ENCODE measurements at regions not wholly inside any gene's neighbourhood (a gene's known extent, or its start where the extent isn't known, plus 50 kb on each side); places are given as distances from the start of the nearest gene placed in this dataset.

DNA sequence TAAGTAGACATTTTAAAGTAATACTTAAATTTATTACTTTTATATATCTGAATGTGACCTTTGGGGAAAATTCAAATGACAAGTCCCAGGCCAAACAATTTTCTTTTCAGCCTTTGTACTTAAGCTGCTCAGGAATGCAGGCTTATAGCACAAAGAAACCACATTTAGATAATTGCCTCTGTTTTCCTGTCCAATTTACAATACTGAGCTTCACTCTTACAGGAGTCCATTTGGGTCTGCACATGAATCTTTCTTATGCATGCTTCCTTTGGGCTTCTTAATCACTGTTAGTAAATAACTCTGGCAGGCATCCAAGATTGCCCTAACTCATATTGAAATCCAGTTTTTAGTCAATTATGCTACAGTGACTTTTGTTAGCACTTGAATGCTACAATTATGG lies 459.4 kb upstream of the TGFBR2 start:
- Histone ChIP-seq H3K4me1 (ENCODE audit: control insufficient read depth in 2 of 2, insufficient read depth in 2 of 2, low read length in 2 of 2) (no peaks in the 10 kb centered on the region), H3K27me3 (ENCODE audit: control insufficient read depth in 2 of 2, insufficient read depth in 1 of 2, low read length in 1 of 2) (no peaks in the 10 kb centered on the region), H3K27ac (ENCODE audit: low read depth in 1 of 2, low read length in 1 of 2) (no peak overlapping the region), H3K36me3 (ENCODE audit: control insufficient read depth in 2 of 2, insufficient read depth in 2 of 2, low read length in 1 of 2) (no peaks in the 10 kb centered on the region), H3K9me3 (ENCODE audit: control insufficient read depth in 2 of 2, insufficient read depth in 1 of 2, low read length in 1 of 2) (no peaks in the 10 kb centered on the region), H3K4me3 (ENCODE audit: low read length in 2 of 2) (no peak overlapping the region)
- no peak for DNase-seq (ENCODE audit: low read depth in 6 of 9, low spot score in 9 of 9)

DNA sequence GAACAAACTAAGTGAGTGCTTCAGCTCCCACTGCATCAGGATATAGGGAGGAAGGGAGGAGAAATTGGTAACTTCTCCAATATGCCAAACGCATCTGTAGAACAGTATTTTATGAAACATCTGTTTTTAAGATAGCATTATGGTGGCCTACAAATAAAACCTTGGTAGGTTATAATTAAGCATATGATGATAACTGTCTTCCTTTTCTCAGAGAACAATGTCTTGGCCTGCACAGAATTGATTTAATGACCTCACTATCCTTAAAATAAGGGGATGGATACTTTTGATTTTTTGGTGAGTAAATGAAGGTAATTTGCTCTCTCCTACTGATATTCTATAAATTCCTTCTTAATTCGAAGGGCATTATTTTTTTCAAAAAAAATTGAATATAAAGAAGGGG lies 451.5 kb upstream of the TGFBR2 start:
- no peaks in the 10 kb centered on the region for H3K9me3 ChIP-seq (ENCODE audit: control insufficient read depth in 2 of 2, insufficient read depth in 1 of 2, low read length in 1 of 2)
- 96% methylated on average over 2 of the region's 2 CpGs for WGBS
- H3K4me1 ChIP-seq (ENCODE audit: control insufficient read depth in 2 of 2, insufficient read depth in 2 of 2, low read length in 2 of 2): no peaks in the 10 kb centered on the region
- no peak overlapping the region for H3K4me3 ChIP-seq (ENCODE audit: low read length in 2 of 2)
- DNase-seq (ENCODE audit: low read depth in 6 of 9, low spot score in 9 of 9): no peak
- no peak overlapping the region for H3K27ac ChIP-seq (ENCODE audit: low read depth in 1 of 2, low read length in 1 of 2)
- no peaks in the 10 kb centered on the region for H3K36me3 ChIP-seq (ENCODE audit: control insufficient read depth in 2 of 2, insufficient read depth in 2 of 2, low read length in 1 of 2)
- H3K27me3 ChIP-seq (ENCODE audit: control insufficient read depth in 2 of 2, insufficient read depth in 1 of 2, low read length in 1 of 2): no peaks in the 10 kb centered on the region

DNA sequence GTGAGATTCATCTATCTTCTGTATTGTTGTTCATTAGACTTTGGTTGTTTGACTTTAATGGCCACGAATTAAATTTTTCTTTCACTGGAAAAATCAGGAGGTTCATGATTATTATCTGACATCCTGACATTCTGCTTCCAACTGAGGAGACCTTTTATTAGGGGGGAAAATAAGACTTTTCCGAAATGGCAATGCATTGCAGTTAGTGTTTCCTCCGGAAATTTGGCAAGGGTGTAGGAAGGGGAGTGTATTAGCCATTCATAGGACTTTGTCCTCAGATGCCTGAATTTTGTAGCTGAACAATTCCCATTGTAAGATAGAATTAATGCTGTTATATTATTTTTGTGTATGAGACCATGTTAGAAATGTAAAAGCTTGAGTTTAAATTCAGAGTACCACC lies 450.6 kb upstream of the TGFBR2 start:
- Histone ChIP-seq H3K9me3 (ENCODE audit: control insufficient read depth in 2 of 2, insufficient read depth in 1 of 2, low read length in 1 of 2) (no peaks in the 10 kb centered on the region), H3K27me3 (ENCODE audit: control insufficient read depth in 2 of 2, insufficient read depth in 1 of 2, low read length in 1 of 2) (no peaks in the 10 kb centered on the region), H3K27ac (ENCODE audit: low read depth in 1 of 2, low read length in 1 of 2) (no peak overlapping the region), H3K36me3 (ENCODE audit: control insufficient read depth in 2 of 2, insufficient read depth in 2 of 2, low read length in 1 of 2) (no peaks in the 10 kb centered on the region), H3K4me1 (ENCODE audit: control insufficient read depth in 2 of 2, insufficient read depth in 2 of 2, low read length in 2 of 2) (no peaks in the 10 kb centered on the region), H3K4me3 (ENCODE audit: low read length in 2 of 2) (no peak overlapping the region)
- WGBS: 98% methylated on average over 3 of the region's 3 CpGs
- DNase-seq (ENCODE audit: low read depth in 6 of 9, low spot score in 9 of 9): no peak

GRCh38 chr3:30156586-30157498 lies 449.6 kb upstream of the TGFBR2 start:
- no peaks in the 10 kb centered on the region for H3K27me3 ChIP-seq (ENCODE audit: control insufficient read depth in 2 of 2, insufficient read depth in 1 of 2, low read length in 1 of 2)
- H3K4me3 ChIP-seq (ENCODE audit: low read length in 2 of 2): no peak overlapping the region
- WGBS: 96% methylated on average over 4 of the region's 4 CpGs
- no peaks in the 10 kb centered on the region for H3K4me1 ChIP-seq (ENCODE audit: control insufficient read depth in 2 of 2, insufficient read depth in 2 of 2, low read length in 2 of 2)
- DNase-seq (ENCODE audit: low read depth in 6 of 9, low spot score in 9 of 9): no peak
- H3K36me3 ChIP-seq (ENCODE audit: control insufficient read depth in 2 of 2, insufficient read depth in 2 of 2, low read length in 1 of 2): no peaks in the 10 kb centered on the region
- no peaks in the 10 kb centered on the region for H3K9me3 ChIP-seq (ENCODE audit: control insufficient read depth in 2 of 2, insufficient read depth in 1 of 2, low read length in 1 of 2)
- H3K27ac ChIP-seq (ENCODE audit: low read depth in 1 of 2, low read length in 1 of 2): no peak overlapping the region

DNA sequence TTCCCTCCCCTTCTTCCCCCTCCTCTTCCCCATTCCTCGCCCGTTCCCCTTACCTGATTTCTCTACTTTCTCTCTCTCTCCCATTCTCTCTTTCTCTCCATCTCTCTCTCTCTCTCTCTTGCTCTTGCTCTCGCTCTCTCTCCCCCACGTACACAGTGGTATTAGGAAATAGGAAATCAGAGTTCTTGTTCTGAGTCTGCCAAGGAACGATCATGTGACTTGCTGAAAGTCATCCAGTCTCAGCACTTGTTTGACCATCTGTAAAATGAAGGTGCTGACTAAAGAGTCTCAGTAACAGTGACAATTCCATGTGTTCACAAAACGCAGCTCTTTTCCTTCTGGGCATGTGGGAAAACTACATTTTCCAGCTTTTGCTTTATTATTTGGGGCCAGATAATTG lies 445.0 kb upstream of the TGFBR2 start:
- Histone ChIP-seq H3K27ac (ENCODE audit: low read depth in 1 of 2, low read length in 1 of 2) (no peak overlapping the region), H3K4me3 (ENCODE audit: low read length in 2 of 2) (no peak overlapping the region)
- DNase-seq (ENCODE audit: low read depth in 6 of 9, low spot score in 9 of 9): no peak

DNA sequence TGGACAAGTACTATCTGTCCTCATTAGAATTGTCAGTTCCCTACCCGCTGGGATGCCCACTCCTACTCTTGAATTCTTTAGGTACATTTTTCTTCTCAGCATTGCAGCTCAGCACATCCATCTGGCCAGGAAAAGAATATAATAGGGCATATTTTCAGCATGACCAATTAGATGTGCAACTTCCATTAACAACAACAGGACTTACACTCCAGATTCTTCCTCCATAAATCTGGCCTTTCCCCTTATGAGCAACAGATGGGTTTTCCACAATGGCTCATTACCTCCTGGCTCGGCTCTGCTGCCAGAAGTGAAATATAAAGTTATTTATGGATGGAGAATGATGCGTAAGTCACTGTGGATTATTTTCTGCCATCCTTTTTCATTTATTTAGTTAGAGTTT lies 443.8 kb upstream of the TGFBR2 start:
- no peaks in the 10 kb centered on the region for H3K27me3 ChIP-seq (ENCODE audit: control insufficient read depth in 2 of 2, insufficient read depth in 1 of 2, low read length in 1 of 2)
- H3K9me3 ChIP-seq (ENCODE audit: control insufficient read depth in 2 of 2, insufficient read depth in 1 of 2, low read length in 1 of 2): no peaks in the 10 kb centered on the region
- no peaks in the 10 kb centered on the region for H3K36me3 ChIP-seq (ENCODE audit: control insufficient read depth in 2 of 2, insufficient read depth in 2 of 2, low read length in 1 of 2)
- no peak overlapping the region for H3K27ac ChIP-seq (ENCODE audit: low read depth in 1 of 2, low read length in 1 of 2)
- no peak for DNase-seq (ENCODE audit: low read depth in 6 of 9, low spot score in 9 of 9)
- H3K4me3 ChIP-seq (ENCODE audit: low read length in 2 of 2): no peak overlapping the region
- no peaks in the 10 kb centered on the region for H3K4me1 ChIP-seq (ENCODE audit: control insufficient read depth in 2 of 2, insufficient read depth in 2 of 2, low read length in 2 of 2)
- WGBS: 98% methylated on average over 3 of the region's 3 CpGs

More for the DNA sequence above, 445.0 kb upstream of the TGFBR2 start:
- no peaks in the 10 kb centered on the region for H3K27me3 ChIP-seq (ENCODE audit: control insufficient read depth in 2 of 2, insufficient read depth in 1 of 2, low read length in 1 of 2)
- no peaks in the 10 kb centered on the region for H3K9me3 ChIP-seq (ENCODE audit: control insufficient read depth in 2 of 2, insufficient read depth in 1 of 2, low read length in 1 of 2)
- no peaks in the 10 kb centered on the region for H3K4me1 ChIP-seq (ENCODE audit: control insufficient read depth in 2 of 2, insufficient read depth in 2 of 2, low read length in 2 of 2)
- no peaks in the 10 kb centered on the region for H3K36me3 ChIP-seq (ENCODE audit: control insufficient read depth in 2 of 2, insufficient read depth in 2 of 2, low read length in 1 of 2)
- 77% methylated on average over 6 of the region's 6 CpGs for WGBS

DNA sequence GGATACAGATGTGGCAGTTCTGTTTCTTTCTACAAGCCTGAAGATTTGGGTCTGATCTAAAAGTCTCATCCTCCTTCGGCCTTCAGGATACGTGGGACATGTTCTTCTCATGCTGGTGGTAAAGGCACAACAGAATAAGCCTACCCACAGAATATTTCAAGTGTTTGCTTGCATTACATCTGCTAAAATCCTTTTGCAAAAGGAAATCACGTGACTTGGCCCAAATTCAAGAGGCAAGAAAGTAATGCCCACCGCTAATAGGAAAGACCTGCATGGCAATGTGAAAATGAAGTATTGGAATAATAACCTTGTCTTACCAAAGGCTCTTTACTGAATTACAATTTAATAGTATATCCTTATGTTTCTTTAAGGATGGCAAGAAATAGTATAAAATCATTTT lies 439.9 kb upstream of the TGFBR2 start:
- Histone ChIP-seq H3K36me3 (ENCODE audit: control insufficient read depth in 2 of 2, insufficient read depth in 2 of 2, low read length in 1 of 2) (no peaks in the 10 kb centered on the region), H3K4me1 (ENCODE audit: control insufficient read depth in 2 of 2, insufficient read depth in 2 of 2, low read length in 2 of 2) (no peaks in the 10 kb centered on the region), H3K4me3 (ENCODE audit: low read length in 2 of 2) (no peak overlapping the region), H3K27ac (ENCODE audit: low read depth in 1 of 2, low read length in 1 of 2) (no peak overlapping the region), H3K27me3 (ENCODE audit: control insufficient read depth in 2 of 2, insufficient read depth in 1 of 2, low read length in 1 of 2) (no peaks in the 10 kb centered on the region), H3K9me3 (ENCODE audit: control insufficient read depth in 2 of 2, insufficient read depth in 1 of 2, low read length in 1 of 2) (no peaks in the 10 kb centered on the region)
- 96% methylated on average over 4 of the region's 4 CpGs for WGBS
- DNase-seq (ENCODE audit: low read depth in 6 of 9, low spot score in 9 of 9): no peak

DNA sequence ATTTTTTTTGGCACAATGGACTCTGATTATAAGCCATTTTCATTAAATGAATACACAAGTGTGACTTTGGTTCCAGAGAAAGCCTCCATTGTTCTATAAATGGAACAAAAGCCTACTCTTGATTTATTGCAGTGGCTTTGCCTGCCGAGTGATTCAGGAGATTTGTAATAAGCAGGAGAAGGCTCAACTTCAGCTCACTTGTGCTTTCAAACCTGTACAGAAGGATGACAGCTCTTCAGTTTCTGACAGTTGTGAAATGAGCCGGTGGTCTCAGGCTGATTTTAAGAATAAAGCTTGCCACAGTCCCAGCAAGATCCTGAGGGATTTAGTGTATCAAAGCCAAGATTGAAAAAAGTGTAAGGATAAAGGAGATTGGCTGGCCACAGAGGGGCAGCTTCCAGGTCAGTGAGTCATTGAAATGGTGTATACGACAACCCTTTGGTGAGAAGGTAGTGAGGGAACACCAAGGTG lies 438.8 kb upstream of the TGFBR2 start:
- 64% methylated on average over 3 of the region's 3 CpGs for WGBS
- no peaks in the 10 kb centered on the region for H3K9me3 ChIP-seq (ENCODE audit: control insufficient read depth in 2 of 2, insufficient read depth in 1 of 2, low read length in 1 of 2)
- no peak for DNase-seq (ENCODE audit: low read depth in 6 of 9, low spot score in 9 of 9)
- no peak overlapping the region for H3K27ac ChIP-seq (ENCODE audit: low read depth in 1 of 2, low read length in 1 of 2)
- no peaks in the 10 kb centered on the region for H3K27me3 ChIP-seq (ENCODE audit: control insufficient read depth in 2 of 2, insufficient read depth in 1 of 2, low read length in 1 of 2)
- H3K4me1 ChIP-seq (ENCODE audit: control insufficient read depth in 2 of 2, insufficient read depth in 2 of 2, low read length in 2 of 2): no peaks in the 10 kb centered on the region
- no peak overlapping the region for H3K4me3 ChIP-seq (ENCODE audit: low read length in 2 of 2)
- no peaks in the 10 kb centered on the region for H3K36me3 ChIP-seq (ENCODE audit: control insufficient read depth in 2 of 2, insufficient read depth in 2 of 2, low read length in 1 of 2)

GRCh38 chr3:30169487-30169886 lies 436.9 kb upstream of the TGFBR2 start:
- H3K27ac ChIP-seq (ENCODE audit: low read depth in 1 of 2, low read length in 1 of 2): no peak overlapping the region
- DNase-seq (ENCODE audit: low read depth in 6 of 9, low spot score in 9 of 9): no peak

More at GRCh38 chr3:30169487-30169886, 436.9 kb upstream of the TGFBR2 start:
- Histone ChIP-seq H3K36me3 (ENCODE audit: control insufficient read depth in 2 of 2, insufficient read depth in 2 of 2, low read length in 1 of 2) (no peaks in the 10 kb centered on the region), H3K27me3 (ENCODE audit: control insufficient read depth in 2 of 2, insufficient read depth in 1 of 2, low read length in 1 of 2) (no peaks in the 10 kb centered on the region), H3K4me1 (ENCODE audit: control insufficient read depth in 2 of 2, insufficient read depth in 2 of 2, low read length in 2 of 2) (no peaks in the 10 kb centered on the region), H3K9me3 (ENCODE audit: control insufficient read depth in 2 of 2, insufficient read depth in 1 of 2, low read length in 1 of 2) (no peaks in the 10 kb centered on the region), H3K4me3 (ENCODE audit: low read length in 2 of 2) (no peak overlapping the region)

Data from thymus (tissue), 11 donors.